Naive thymus-derived CD4-positive, alpha-beta T cell (primary cell): ENCODE measurements at regions not wholly inside any gene's neighbourhood (a gene's known extent, or its start where the extent isn't known, plus 50 kb on each side); places are given as distances from the start of the nearest gene placed in this dataset.

ENCODE experiments used
- ATAC-seq: fragments of 150-1000 bp; cut with Tn5 transposase; 2 replicates; pipeline ENCODE4 v1.10.0; 2021; ENCODE audit warnings: mild to moderate bottlenecking, moderate library complexity
- CTCF ChIA-PET: fragments of 350-600 bp; sonication (Branson Sonifier 250); formaldehyde crosslinking; loops from one replicate; lab custom pipeline; 2021; ENCODE audit warnings: antibody characterized with exemption; lab: Charles Lee
- POLR2A ChIA-PET: fragments of 350-600 bp; sonication (Branson Sonifier 250); formaldehyde crosslinking; loops from one replicate; lab custom pipeline; 2021; ENCODE audit warnings: antibody characterized with exemption, inconsistent platforms; lab: Charles Lee
- DNase-seq, 9 donors: peaks; one replicate each; pipeline versions ENCODE4 v3.0.0 to v3.0.0-alpha.2; 2020 to 2022; ENCODE audit warnings: mixed read lengths in 1 of 9
- H3K27ac ChIP-seq: one replicate; pipeline ENCODE4 v1.7.0; 2013; ENCODE audit warnings: mild to moderate bottlenecking, low read depth, low read length, moderate library complexity
- H3K27me3 ChIP-seq, 2 donors: one replicate each; pipeline ENCODE4 v1.7.0; 2013; ENCODE audit warnings: low read length in 2 of 2, mild to moderate bottlenecking in 2 of 2, moderate library complexity in 2 of 2; ENCODE audit not compliant: control insufficient read depth in 2 of 2, insufficient read depth in 2 of 2
- H3K36me3 ChIP-seq, 3 experiments: 1 replicate in 2 of 3; 2 replicates in 1 of 3; pipeline ENCODE4 v1.7.0; 2013; ENCODE audit warnings: low read length in 3 of 3, mild to moderate bottlenecking in 3 of 3, moderate library complexity in 1 of 3; ENCODE audit not compliant: insufficient read depth in 3 of 3, control insufficient read depth in 2 of 3
- H3K4me1 ChIP-seq, 2 donors: one replicate each; pipeline ENCODE4 v1.7.0; 2013; ENCODE audit warnings: low read length in 2 of 2, mild to moderate bottlenecking in 2 of 2, moderate library complexity in 1 of 2; ENCODE audit not compliant: control insufficient read depth in 2 of 2, insufficient read depth in 2 of 2
- H3K4me3 ChIP-seq: 2 replicates; pipeline ENCODE4 v1.7.0; 2013; ENCODE audit warnings: mild to moderate bottlenecking, low read length
- H3K9me3 ChIP-seq, 3 experiments: 1 replicate in 2 of 3; 2 replicates in 1 of 3; pipeline ENCODE4 v1.7.0; 2013; ENCODE audit warnings: low read length in 3 of 3; ENCODE audit not compliant: control insufficient read depth in 2 of 3
- H3K27ac Mint-ChIP-seq, 9 donors: one replicate each; pipeline ENCODE4 v1.8.0; 2020 to 2022; ENCODE audit warnings: mixed read lengths in 9 of 9, mild to moderate bottlenecking in 8 of 9, moderate library complexity in 5 of 9, inconsistent platforms in 2 of 9
- H3K27me3 Mint-ChIP-seq, 5 donors: one replicate each; pipeline ENCODE4 v1.8.0; 2021 to 2022; ENCODE audit warnings: mixed read lengths in 5 of 5, mild to moderate bottlenecking in 1 of 5
- H3K36me3 Mint-ChIP-seq, 5 donors: one replicate each; pipeline ENCODE4 v1.8.0; 2020 to 2022; ENCODE audit warnings: mixed read lengths in 5 of 5, mild to moderate bottlenecking in 3 of 5, inconsistent platforms in 1 of 5
- H3K4me1 Mint-ChIP-seq, 7 donors: one replicate each; pipeline ENCODE4 v1.8.0; 2020 to 2022; ENCODE audit warnings: mixed read lengths in 7 of 7, mild to moderate bottlenecking in 3 of 7, inconsistent platforms in 1 of 7
- H3K4me3 Mint-ChIP-seq, 10 donors: one replicate each; pipeline ENCODE4 v1.8.0; 2020 to 2022; ENCODE audit warnings: mild to moderate bottlenecking in 10 of 10, mixed read lengths in 10 of 10, moderate library complexity in 6 of 10, inconsistent platforms in 2 of 10
- H3K9me3 Mint-ChIP-seq, 11 donors: one replicate each; pipeline ENCODE4 v1.8.0; 2020 to 2022; ENCODE audit warnings: mixed read lengths in 11 of 11, mild to moderate bottlenecking in 4 of 11, inconsistent platforms in 1 of 11, moderate library complexity in 1 of 11
- intact Hi-C, 2 donors: fragments of 100-400 bp; cut with micrococcal nuclease; formaldehyde crosslinking; loops; one replicate each; pipeline ENCODE4 v1.15.1; 2023

DNA sequence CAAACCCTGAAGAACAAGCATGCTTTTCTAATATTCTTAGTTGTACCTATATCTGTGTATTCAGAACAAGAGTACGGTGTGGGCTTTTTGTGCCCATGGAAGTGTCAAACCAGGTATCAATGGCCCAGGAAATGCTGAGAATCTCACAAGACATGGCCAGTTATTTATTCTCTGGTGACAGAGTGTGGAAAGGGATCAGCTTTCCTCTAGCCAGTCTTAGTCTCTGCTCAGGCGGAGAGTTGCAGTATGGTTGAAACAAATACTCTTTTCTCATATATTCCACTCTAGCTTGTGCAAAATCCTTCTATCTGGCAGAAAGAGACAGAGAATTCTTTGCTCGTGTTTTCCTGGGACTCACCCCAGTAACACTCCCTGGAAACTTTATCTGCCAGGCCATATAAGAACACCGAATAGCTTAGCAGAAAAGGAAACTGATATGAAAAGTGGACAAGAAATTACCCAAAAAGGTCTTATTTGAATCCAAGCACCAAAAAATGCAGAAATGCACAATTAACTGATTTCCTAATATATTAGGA, 173.3 kb upstream of the RSPO3 start:
- CTCF ChIA-PET = no interaction called here
- no peak for ATAC-seq
- H3K9me3 ChIP-seq = no peaks in the 10 kb centered on the region
- peaks cover 0 to 4% (median 0%) of the 10 kb centered on the region in 11 donors for H3K9me3 Mint-ChIP-seq
- no peak overlapping the region for H3K4me3 ChIP-seq
- no peaks in the 10 kb centered on the region for H3K4me1 ChIP-seq
- no peaks in the 10 kb centered on the region for H3K36me3 ChIP-seq
- H3K36me3 Mint-ChIP-seq = no peaks in the 10 kb centered on the region
- no peak for DNase-seq
- H3K27me3 Mint-ChIP-seq = peaks cover 0 to 6% (median 5%) of the 10 kb centered on the region in 5 donors
- no peak overlapping the region for H3K27ac Mint-ChIP-seq
- H3K4me3 Mint-ChIP-seq = no peak overlapping the region
- intact Hi-C loops = no loop called here
- no peak overlapping the region for H3K27ac ChIP-seq
- no peaks in the 10 kb centered on the region for H3K27me3 ChIP-seq
- H3K4me1 Mint-ChIP-seq = no peaks in the 10 kb centered on the region
- POLR2A ChIA-PET = no interaction called here

DNA sequence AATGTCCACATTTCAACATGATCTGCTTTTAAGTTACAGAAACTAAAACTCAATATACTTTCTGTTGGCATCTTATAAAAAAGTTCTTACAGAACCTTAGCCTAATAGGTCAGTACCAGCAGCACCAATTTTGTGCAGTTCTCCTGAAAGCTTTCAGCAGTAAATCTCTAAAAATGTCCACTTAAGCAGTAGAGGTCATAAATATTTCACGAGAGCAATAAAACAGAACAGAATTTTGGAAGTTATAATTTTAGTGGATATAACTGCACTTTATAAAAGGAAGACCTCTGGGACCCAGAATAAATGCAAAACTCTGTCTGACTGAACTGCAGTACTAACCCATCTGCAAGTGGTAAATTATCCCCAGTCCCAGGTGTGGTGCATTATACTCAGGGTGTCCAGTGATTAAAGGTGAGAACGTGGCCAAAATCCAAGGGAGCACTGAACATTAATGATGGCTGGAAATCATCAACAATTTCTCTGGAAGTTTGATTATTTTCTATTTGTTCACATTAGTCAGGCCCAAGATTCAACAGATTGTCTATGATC, 172.6 kb upstream of the RSPO3 start:
- DNase-seq = no peak
- no peak overlapping the region for H3K27ac Mint-ChIP-seq
- H3K4me3 Mint-ChIP-seq = no peak overlapping the region
- Histone ChIP-seq H3K27me3 (no peaks in the 10 kb centered on the region), H3K9me3 (no peaks in the 10 kb centered on the region), H3K4me3 (no peak overlapping the region), H3K4me1 (no peaks in the 10 kb centered on the region), H3K36me3 (no peaks in the 10 kb centered on the region), H3K27ac (no peak overlapping the region)
- H3K27me3 Mint-ChIP-seq = peaks cover 0 to 6% (median 5%) of the 10 kb centered on the region in 5 donors
- no peaks in the 10 kb centered on the region for H3K4me1 Mint-ChIP-seq
- no peaks in the 10 kb centered on the region for H3K36me3 Mint-ChIP-seq
- H3K9me3 Mint-ChIP-seq = peaks cover 0 to 4% (median 0%) of the 10 kb centered on the region in 11 donors
- ChIA-PET POLR2A (no interaction called here), CTCF (no interaction called here)
- ATAC-seq = no peak
- intact Hi-C loops = no loop called here

DNA sequence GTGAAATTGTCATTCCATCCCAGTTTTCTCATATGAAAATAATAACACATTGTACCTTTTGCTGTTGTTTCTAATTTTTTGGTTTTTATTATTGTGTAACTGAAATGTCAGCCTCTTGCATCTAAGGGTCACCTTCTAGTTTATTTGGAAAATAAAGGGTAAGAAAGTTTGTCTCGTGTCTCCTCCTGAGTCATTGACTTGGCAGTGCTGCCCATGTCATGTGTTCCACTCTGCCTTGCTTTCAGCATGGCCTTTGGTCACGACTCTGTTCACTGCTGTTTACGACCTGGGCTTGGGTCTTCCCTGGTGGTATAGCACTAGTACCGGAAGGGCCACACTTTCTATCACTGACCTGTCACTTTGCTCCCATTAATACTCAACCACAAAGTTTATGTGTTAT, 171.4 kb upstream of the RSPO3 start:
- Histone ChIP-seq H3K4me1 (no peaks in the 10 kb centered on the region), H3K27ac (no peak overlapping the region), H3K4me3 (no peak overlapping the region), H3K9me3 (no peaks in the 10 kb centered on the region), H3K36me3 (no peaks in the 10 kb centered on the region), H3K27me3 (no peaks in the 10 kb centered on the region)
- Mint-ChIP-seq H3K27ac (no peak overlapping the region), H3K9me3 (no peaks in the 10 kb centered on the region), H3K27me3 (peaks cover 0 to 7% (median 5%) of the 10 kb centered on the region in 5 donors), H3K36me3 (no peaks in the 10 kb centered on the region), H3K4me1 (no peaks in the 10 kb centered on the region), H3K4me3 (no peak overlapping the region)
- ChIA-PET POLR2A (no interaction called here), CTCF (no interaction called here)
- no peak for DNase-seq
- no peak for ATAC-seq
- intact Hi-C loops = no loop called here

DNA sequence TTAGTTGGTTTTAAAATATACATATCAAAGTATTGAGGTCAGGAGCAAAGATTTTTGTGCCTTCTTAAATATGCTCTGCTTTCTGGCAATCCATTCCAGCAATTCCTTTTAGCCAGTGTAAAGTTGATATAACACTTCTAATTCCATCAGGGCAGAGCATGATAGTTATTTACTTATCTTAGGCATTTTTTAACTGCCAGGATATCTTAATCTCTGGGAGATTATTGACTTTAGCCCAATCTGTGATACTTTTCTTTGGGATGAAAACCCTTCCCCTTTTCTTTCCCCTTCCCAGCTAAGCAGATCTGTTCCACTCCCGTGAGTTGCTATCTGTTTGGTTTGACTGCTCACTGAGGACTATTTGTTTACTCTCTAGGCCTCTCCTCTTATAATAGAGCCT, 168.7 kb upstream of the RSPO3 start:
- ATAC-seq (no peak), DNase-seq (no peak)
- H3K27ac Mint-ChIP-seq = no peak overlapping the region
- ChIA-PET POLR2A (no interaction called here), CTCF (no interaction called here)
- intact Hi-C loops = no loop called here
- Histone ChIP-seq H3K4me1 (no peaks in the 10 kb centered on the region), H3K4me3 (no peak overlapping the region), H3K36me3 (no peaks in the 10 kb centered on the region), H3K27me3 (no peaks in the 10 kb centered on the region), H3K27ac (no peak overlapping the region), H3K9me3 (no peaks in the 10 kb centered on the region)
- H3K4me3 Mint-ChIP-seq = no peak overlapping the region
- H3K36me3 Mint-ChIP-seq = no peaks in the 10 kb centered on the region
- no peaks in the 10 kb centered on the region for H3K4me1 Mint-ChIP-seq
- H3K27me3 Mint-ChIP-seq = peaks cover 0 to 7% (median 0%) of the 10 kb centered on the region in 5 donors
- H3K9me3 Mint-ChIP-seq = peaks cover 0 to 2% (median 0%) of the 10 kb centered on the region in 11 donors

DNA sequence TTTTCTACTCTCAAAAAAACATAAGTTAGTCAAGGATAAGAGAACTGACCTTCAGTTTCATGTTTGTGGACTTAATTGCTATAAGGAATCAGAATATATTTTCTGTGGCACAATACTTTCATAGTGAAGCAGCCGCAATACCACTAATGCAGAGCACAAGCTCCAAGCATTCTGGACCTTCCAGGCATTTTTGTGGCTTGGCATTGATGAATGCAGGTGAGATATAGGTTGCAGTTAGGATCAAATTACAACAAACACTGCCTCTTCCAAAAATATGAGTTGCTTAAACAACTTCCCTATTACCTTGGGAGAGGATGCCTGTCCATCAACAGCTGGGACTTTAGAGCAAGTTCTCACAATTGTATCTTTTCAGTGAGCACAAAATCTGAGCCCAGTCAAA, 162.8 kb upstream of the RSPO3 start:
- no peak for DNase-seq
- H3K4me1 ChIP-seq = no peaks in the 10 kb centered on the region
- no peak overlapping the region for H3K4me3 ChIP-seq
- H3K27ac ChIP-seq = no peak overlapping the region
- ATAC-seq = no peak
- no peaks in the 10 kb centered on the region for H3K36me3 ChIP-seq
- Mint-ChIP-seq H3K4me3 (no peak overlapping the region), H3K36me3 (no peaks in the 10 kb centered on the region), H3K4me1 (no peaks in the 10 kb centered on the region), H3K9me3 (peaks cover 0 to 5% (median 0%) of the 10 kb centered on the region in 11 donors), H3K27ac (no peak overlapping the region), H3K27me3 (peaks cover 0 to 3% (median 0%) of the 10 kb centered on the region in 5 donors)
- intact Hi-C loops = no loop called here
- no peaks in the 10 kb centered on the region for H3K27me3 ChIP-seq
- POLR2A ChIA-PET = no interaction called here
- no peaks in the 10 kb centered on the region for H3K9me3 ChIP-seq
- CTCF ChIA-PET = no interaction called here

DNA sequence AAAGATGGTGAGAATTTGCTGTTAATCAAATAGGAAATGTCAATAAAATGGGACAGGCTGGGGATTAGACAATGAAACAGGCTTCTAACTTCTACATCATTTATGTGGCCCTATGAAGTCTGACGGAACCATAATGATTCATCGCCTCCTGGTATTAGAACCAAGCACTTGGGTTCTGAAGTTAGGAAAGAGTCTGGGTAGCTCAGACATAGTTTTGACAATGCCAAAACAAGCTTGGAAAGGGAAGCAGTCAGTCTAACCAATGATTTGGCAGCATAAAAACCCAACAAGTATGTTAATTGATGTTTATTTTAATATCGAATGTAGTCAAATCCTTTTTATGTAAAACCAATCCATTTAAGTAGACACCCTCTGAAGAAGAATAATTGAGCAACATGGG, 160.8 kb upstream of the RSPO3 start:
- Histone ChIP-seq H3K4me1 (no peaks in the 10 kb centered on the region), H3K36me3 (no peaks in the 10 kb centered on the region), H3K27ac (no peak overlapping the region), H3K4me3 (no peak overlapping the region), H3K9me3 (no peaks in the 10 kb centered on the region), H3K27me3 (no peaks in the 10 kb centered on the region)
- Mint-ChIP-seq H3K4me3 (no peak overlapping the region), H3K27me3 (peaks cover 0 to under 1% (median 0%) of the 10 kb centered on the region in 5 donors), H3K9me3 (peaks cover 0 to 5% (median 0%) of the 10 kb centered on the region in 11 donors), H3K36me3 (no peaks in the 10 kb centered on the region), H3K27ac (no peak overlapping the region), H3K4me1 (no peaks in the 10 kb centered on the region)
- CTCF ChIA-PET = no interaction called here
- intact Hi-C loops = no loop called here
- DNase-seq (no peak), ATAC-seq (no peak)
- POLR2A ChIA-PET = no interaction called here

DNA sequence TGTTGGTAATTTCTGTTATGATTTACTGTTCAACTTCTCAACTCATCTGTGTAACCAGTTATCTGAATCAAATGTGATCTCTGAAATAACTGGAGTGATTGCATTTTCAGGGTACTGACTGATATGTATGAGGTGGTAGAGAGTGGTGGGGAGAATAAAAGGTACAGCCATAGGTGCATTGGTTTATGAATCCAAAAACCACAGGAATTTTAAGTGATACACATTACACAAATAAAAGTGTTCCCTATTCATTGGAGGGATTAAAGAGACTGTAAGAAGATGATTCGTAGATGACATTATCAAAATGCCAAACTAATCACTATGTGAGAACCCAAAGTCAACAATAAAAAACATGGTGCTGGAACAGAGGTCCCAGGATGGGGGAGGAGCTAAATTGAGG, 158.7 kb upstream of the RSPO3 start:
- Mint-ChIP-seq H3K36me3 (no peaks in the 10 kb centered on the region), H3K4me3 (no peak overlapping the region), H3K9me3 (peaks cover 0 to 10% (median 0%) of the 10 kb centered on the region in 11 donors), H3K4me1 (no peaks in the 10 kb centered on the region), H3K27me3 (peaks cover 0 to 5% (median 0%) of the 10 kb centered on the region in 5 donors), H3K27ac (no peak overlapping the region)
- H3K4me3 ChIP-seq = no peak overlapping the region
- H3K4me1 ChIP-seq = no peaks in the 10 kb centered on the region
- POLR2A ChIA-PET = no interaction called here
- no peaks in the 10 kb centered on the region for H3K27me3 ChIP-seq
- no peak overlapping the region for H3K27ac ChIP-seq
- intact Hi-C loops = no loop called here
- DNase-seq (no peak), ATAC-seq (no peak)
- CTCF ChIA-PET = no interaction called here
- no peaks in the 10 kb centered on the region for H3K9me3 ChIP-seq
- no peaks in the 10 kb centered on the region for H3K36me3 ChIP-seq
